CD14-positive monocyte (primary cell): ENCODE measurements at regions not wholly inside any gene's neighbourhood (a gene's known extent, or its start where the extent isn't known, plus 50 kb on each side); places are given as distances from the start of the nearest gene placed in this dataset.

ENCODE experiments used
- DNase-seq, 3 donors: peaks; one replicate each; pipeline ENCODE4 v3.0.0-alpha.2; 2011 to 2022
- H2AFZ ChIP-seq: 2 replicates; pipeline ENCODE4 v1.6.0; 2012; ENCODE audit warnings: mild to moderate bottlenecking, low read depth, low read length, inconsistent platforms; ENCODE audit not compliant: insufficient read depth, poor library complexity, severe bottlenecking
- H3K27ac ChIP-seq, 2 donors: 1 replicate in 1 of 2; 2 replicates in 1 of 2; pipeline ENCODE4 v1.5.1; 2012 to 2013; ENCODE audit warnings: low read length in 2 of 2, control low read depth in 1 of 2, inconsistent platforms in 1 of 2, low read depth in 1 of 2, mild to moderate bottlenecking in 1 of 2
- H3K27me3 ChIP-seq, 2 donors: one replicate each; pipeline versions ENCODE4 v1.6.0 to v1.6.1; 2011 to 2013; ENCODE audit warnings: low read length in 2 of 2; ENCODE audit not compliant: control insufficient read depth in 2 of 2, insufficient read depth in 2 of 2
- H3K36me3 ChIP-seq, 2 donors: replicated peaks in 1 of 2; 1 replicate in 1 of 2; 2 replicates in 1 of 2; pipeline versions ENCODE4 v1.5.1 to v1.6.1; 2012 to 2013; ENCODE audit warnings: low read length in 2 of 2, control low read depth in 1 of 2, inconsistent platforms in 1 of 2, mild to moderate bottlenecking in 1 of 2; ENCODE audit not compliant: insufficient read depth in 2 of 2, control insufficient read depth in 1 of 2
- H3K4me1 ChIP-seq, 2 donors: 1 replicate in 1 of 2; 2 replicates in 1 of 2; pipeline versions ENCODE4 v1.5.1 to v1.6.1; 2012 to 2013; ENCODE audit warnings: low read length in 2 of 2, control low read depth in 1 of 2, inconsistent platforms in 1 of 2, mild to moderate bottlenecking in 1 of 2, moderate library complexity in 1 of 2; ENCODE audit not compliant: insufficient read depth in 2 of 2, control insufficient read depth in 1 of 2
- H3K4me2 ChIP-seq: replicated peaks from 2 replicates; pipeline ENCODE3; 2012; ENCODE audit warnings: low read length, moderate library complexity, mild to moderate bottlenecking; ENCODE audit not compliant: poor library complexity, severe bottlenecking; ENCODE audit errors: extremely low read depth
- H3K4me3 ChIP-seq, 3 experiments: fragments of 200-600 bp in 1 of 3; sonication (generic) in 1 of 3; replicated peaks in 1 of 3; 1 replicate in 2 of 3; 2 replicates in 1 of 3; pipeline ENCODE4 v1.5.1; 2011 to 2013; ENCODE audit warnings: low read length in 3 of 3, mild to moderate bottlenecking in 3 of 3, control low read depth in 2 of 3, low read depth in 2 of 3, inconsistent platforms in 1 of 3, moderate library complexity in 1 of 3
- H3K79me2 ChIP-seq: 2 replicates; pipeline ENCODE4 v1.6.0; 2012; ENCODE audit warnings: mild to moderate bottlenecking, control low read depth, inconsistent platforms, low read length, moderate library complexity; ENCODE audit not compliant: insufficient read depth
- H3K9ac ChIP-seq: 2 replicates; pipeline ENCODE4 v1.6.0; 2017; ENCODE audit warnings: low read length, mild to moderate bottlenecking; ENCODE audit not compliant: insufficient read depth, poor library complexity, severe bottlenecking
- H3K9me3 ChIP-seq, 2 donors: replicated peaks in 1 of 2; 1 replicate in 1 of 2; 2 replicates in 1 of 2; pipeline versions ENCODE4 v1.5.1 to v1.6.1; 2012 to 2013; ENCODE audit warnings: low read length in 2 of 2, control low read depth in 1 of 2; ENCODE audit not compliant: control insufficient read depth in 1 of 2, insufficient read depth in 1 of 2
- H4K20me1 ChIP-seq: 2 replicates; pipeline ENCODE4 v1.6.0; 2012; ENCODE audit warnings: mild to moderate bottlenecking, low read length, control low read depth, moderate library complexity; ENCODE audit not compliant: insufficient read depth
- H3K27ac Mint-ChIP-seq, 7 donors: one replicate each; pipeline ENCODE4 v1.8.0; 2020; ENCODE audit warnings: mild to moderate bottlenecking in 7 of 7, mixed read lengths in 7 of 7, moderate library complexity in 6 of 7, inconsistent platforms in 2 of 7
- H3K27me3 Mint-ChIP-seq, 3 donors: one replicate each; pipeline ENCODE4 v1.8.0; 2021 to 2022; ENCODE audit warnings: low read depth in 3 of 3, mild to moderate bottlenecking in 3 of 3, mixed read lengths in 3 of 3, moderate library complexity in 3 of 3, inconsistent platforms in 1 of 3
- H3K36me3 Mint-ChIP-seq, 2 donors: one replicate each; pipeline ENCODE4 v1.8.0; 2020; ENCODE audit warnings: mixed read lengths in 2 of 2, inconsistent platforms in 1 of 2, mild to moderate bottlenecking in 1 of 2
- H3K4me1 Mint-ChIP-seq: one replicate; pipeline ENCODE4 v1.8.0; 2020; ENCODE audit warnings: mild to moderate bottlenecking, mixed read lengths
- H3K4me3 Mint-ChIP-seq, 2 donors: one replicate each; pipeline ENCODE4 v1.8.0; 2020; ENCODE audit warnings: mild to moderate bottlenecking in 2 of 2, mixed read lengths in 2 of 2, moderate library complexity in 1 of 2
- H3K9me3 Mint-ChIP-seq, 7 donors: one replicate each; pipeline ENCODE4 v1.8.0; 2020 to 2022; ENCODE audit warnings: mixed read lengths in 7 of 7, mild to moderate bottlenecking in 6 of 7, moderate library complexity in 6 of 7, inconsistent platforms in 2 of 7
- WGBS: methylation state at CpG from one replicate; pipeline ENCODE4 v1.1.5; 2013; ENCODE audit warnings: missing lambda C conversion rate; ENCODE audit not compliant: insufficient coverage; 5-methylcytosine and 5-hydroxymethylcytosine counted together
- intact Hi-C, 2 donors: fragments of 100-400 bp; cut with micrococcal nuclease; formaldehyde crosslinking; loops; one replicate each; pipeline versions ENCODE4 v1.15.0 to v1.15.1; 2023
- TF ChIP-seq, protein P1 (sequence below): fragments of 200-600 bp; IDR thresholded peaks from one replicate; pipeline ENCODE4 v1.8.0; 2022; ENCODE audit warnings: antibody characterized with exemption, mild to moderate bottlenecking

- peaks cover 0 to 5% of the 10 kb centered on the region in 2 donors for H3K36me3 Mint-ChIP-seq
- H3K4me1 ChIP-seq, result peaks cover 73 to 74% of the 10 kb centered on the region in 2 donors
- no peaks in the 10 kb centered on the region for H3K27me3 Mint-ChIP-seq
Observed at GRCh38 chr1:245054105-245054504, 100.7 kb upstream of the KIF26B start.

DNA sequence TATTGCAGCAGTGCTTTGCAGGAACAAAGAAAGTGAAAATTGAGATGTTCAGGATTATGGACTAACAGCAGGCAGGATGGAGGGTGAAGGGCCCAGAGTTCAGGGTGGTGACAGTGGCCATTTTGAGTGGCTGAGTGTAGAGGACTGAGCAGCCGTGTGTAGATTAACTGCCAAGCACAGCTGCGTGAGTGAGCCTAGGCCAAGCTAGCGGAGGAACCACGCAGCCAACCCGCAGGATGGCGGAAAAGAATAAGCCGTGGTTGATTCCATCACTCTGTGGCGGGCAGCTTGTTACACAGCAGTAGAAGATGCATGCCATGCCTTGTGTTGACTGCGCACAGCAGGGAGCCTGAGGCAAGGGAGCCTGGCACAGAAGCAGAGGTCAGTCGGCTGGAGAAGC lies 102.5 kb upstream of the KIF26B start:
- Histone ChIP-seq H2AFZ (peak overlapping the region; percentile 77), H3K79me2 (peaks cover 15% of the 10 kb centered on the region), H3K4me3 (peak overlapping the region; percentile 33 to 70 (median 42)), H3K9me3 (no peaks in the 10 kb centered on the region), H3K4me1 (peaks cover 66 to 67% of the 10 kb centered on the region in 2 donors), H3K4me2 (peak overlapping the region; percentile 81), H3K9ac (peak overlapping the region; percentile 37), H3K27me3 (no peaks in the 10 kb centered on the region), H3K27ac (peak overlapping the region; percentile 71 to 85), H4K20me1 (no peaks in the 10 kb centered on the region), H3K36me3 (no peaks in the 10 kb centered on the region)
- no peaks in the 10 kb centered on the region for H3K9me3 Mint-ChIP-seq
- no peaks in the 10 kb centered on the region for H3K27me3 Mint-ChIP-seq
- intact Hi-C loops, result loop anchor here (10.0 kb wide), 2 partner anchors 77 to 187 kb away; partner anchors contain the start of gene HNRNPU (in 1 of the 2)
- peak overlapping the region; percentile 78 to 91 for H3K4me3 Mint-ChIP-seq
- WGBS, result 36% methylated on average over 10 of the region's 10 CpGs
- DNase-seq, result no peak
- peak overlapping the region; percentile 88 to 97 (median 95) for H3K27ac Mint-ChIP-seq
- H3K4me1 Mint-ChIP-seq, result peaks cover 75% of the 10 kb centered on the region
- TF ChIP-seq, protein P1, sequence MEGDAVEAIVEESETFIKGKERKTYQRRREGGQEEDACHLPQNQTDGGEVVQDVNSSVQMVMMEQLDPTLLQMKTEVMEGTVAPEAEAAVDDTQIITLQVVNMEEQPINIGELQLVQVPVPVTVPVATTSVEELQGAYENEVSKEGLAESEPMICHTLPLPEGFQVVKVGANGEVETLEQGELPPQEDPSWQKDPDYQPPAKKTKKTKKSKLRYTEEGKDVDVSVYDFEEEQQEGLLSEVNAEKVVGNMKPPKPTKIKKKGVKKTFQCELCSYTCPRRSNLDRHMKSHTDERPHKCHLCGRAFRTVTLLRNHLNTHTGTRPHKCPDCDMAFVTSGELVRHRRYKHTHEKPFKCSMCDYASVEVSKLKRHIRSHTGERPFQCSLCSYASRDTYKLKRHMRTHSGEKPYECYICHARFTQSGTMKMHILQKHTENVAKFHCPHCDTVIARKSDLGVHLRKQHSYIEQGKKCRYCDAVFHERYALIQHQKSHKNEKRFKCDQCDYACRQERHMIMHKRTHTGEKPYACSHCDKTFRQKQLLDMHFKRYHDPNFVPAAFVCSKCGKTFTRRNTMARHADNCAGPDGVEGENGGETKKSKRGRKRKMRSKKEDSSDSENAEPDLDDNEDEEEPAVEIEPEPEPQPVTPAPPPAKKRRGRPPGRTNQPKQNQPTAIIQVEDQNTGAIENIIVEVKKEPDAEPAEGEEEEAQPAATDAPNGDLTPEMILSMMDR, result no peak
- H3K36me3 Mint-ChIP-seq, result no peaks in the 10 kb centered on the region

More at GRCh38 chr1:245054105-245054504, 100.7 kb upstream of the KIF26B start:
- Histone ChIP-seq H3K27ac (peak overlapping the region; percentile 65 to 85), H3K36me3 (no peaks in the 10 kb centered on the region), H3K27me3 (no peaks in the 10 kb centered on the region), H3K4me2 (peak overlapping the region; percentile 75), H2AFZ (peak overlapping the region; percentile 76), H3K9ac (peak overlapping the region; percentile 19), H4K20me1 (no peaks in the 10 kb centered on the region), H3K9me3 (no peaks in the 10 kb centered on the region), H3K4me3 (peak overlapping the region; percentile 39 to 72 (median 50)), H3K79me2 (peaks cover 15% of the 10 kb centered on the region)
- 3% methylated on average over 6 of the region's 7 CpGs for WGBS
- peak; percentile 67 to 79 (median 76) for DNase-seq
- intact Hi-C loops, result loop anchor here (10.0 kb wide), 2 partner anchors 79 to 189 kb away; partner anchors contain the start of gene HNRNPU (in 1 of the 2)
- TF ChIP-seq, protein P1, result no peak
- Mint-ChIP-seq H3K9me3 (no peaks in the 10 kb centered on the region), H3K27ac (peak overlapping the region; percentile 90 to 97 (median 97)), H3K4me1 (peaks cover 73% of the 10 kb centered on the region), H3K4me3 (peak overlapping the region; percentile 87 to 89)
